Cardiac muscle cell (in vitro differentiated cells and primary cell): ENCODE measurements at regions not wholly inside any gene's neighbourhood (a gene's known extent, or its start where the extent isn't known, plus 50 kb on each side); places are given as distances from the start of the nearest gene placed in this dataset.
A peak's percentile ranks its signal among the peaks of the same experiment; 100 is the strongest.
"Not testable (repeated sequence)": the region's sequence is repeated elsewhere in the genome, so short reads cannot be mapped to it uniquely, and the experiment has no call there.

Experiments
- DNase-seq, 2 donors: peaks; one replicate each; pipeline versions ENCODE4 v3.0.0 to v3.0.0-alpha.2; 2010 to 2017; ENCODE audit warnings: low read depth in 1 of 2, low spot score in 1 of 2
- H3K27ac ChIP-seq: fragments of 200-600 bp; sonication (generic); 2 replicates; pipeline ENCODE4 v1.5.1; 2016
- H3K27me3 ChIP-seq: fragments of 200-600 bp; sonication (generic); 2 replicates; pipeline ENCODE4 v1.6.0; 2016; ENCODE audit warnings: control low read depth
- H3K36me3 ChIP-seq: fragments of 200-600 bp; sonication (generic); 2 replicates; pipeline ENCODE4 v1.5.1; 2016; ENCODE audit warnings: control low read depth
- H3K4me1 ChIP-seq: fragments of 200-600 bp; sonication (generic); 2 replicates; pipeline ENCODE4 v1.8.1; 2017; ENCODE audit warnings: low read depth, mild to moderate bottlenecking, mixed run types
- H3K4me3 ChIP-seq: fragments of 200-600 bp; sonication (generic); 2 replicates; pipeline ENCODE4 v1.5.1; 2016; ENCODE audit warnings: mild to moderate bottlenecking
- H3K9me3 ChIP-seq: fragments of 200-600 bp; sonication (generic); 2 replicates; pipeline ENCODE4 v1.5.1; 2017; ENCODE audit warnings: low read depth, mild to moderate bottlenecking, control low read depth
- TF ChIP-seq, protein P1 (sequence below): IDR thresholded peaks from 2 replicates; pipeline ENCODE4 v1.5.1; 2012; ENCODE audit warnings: low read depth, mild to moderate bottlenecking, low read length

DNA sequence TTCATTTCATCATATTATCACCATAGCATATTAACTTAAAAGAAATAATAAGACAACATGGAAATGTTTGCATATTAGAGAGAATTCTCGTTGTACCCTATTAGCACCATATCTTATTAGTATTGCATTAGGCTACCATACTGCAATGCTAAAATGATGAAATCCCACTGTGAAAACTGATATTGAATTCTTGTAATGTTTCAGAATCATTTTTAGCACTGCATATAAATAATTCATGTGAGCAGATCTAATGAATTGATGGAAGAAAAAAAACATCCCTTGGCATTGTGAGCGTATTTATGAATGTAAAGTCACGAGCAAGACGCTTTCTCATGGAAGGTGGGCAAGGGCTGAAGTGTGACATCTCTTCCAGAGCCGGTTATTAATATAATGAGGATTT, 257.1 kb upstream of the PTBP2 start:
- H3K36me3 ChIP-seq: no peaks in the 10 kb centered on the region
- no peaks in the 10 kb centered on the region for H3K9me3 ChIP-seq
- no peaks in the 10 kb centered on the region for H3K27me3 ChIP-seq
- no peaks in the 10 kb centered on the region for H3K4me1 ChIP-seq
- TF ChIP-seq, protein P1, sequence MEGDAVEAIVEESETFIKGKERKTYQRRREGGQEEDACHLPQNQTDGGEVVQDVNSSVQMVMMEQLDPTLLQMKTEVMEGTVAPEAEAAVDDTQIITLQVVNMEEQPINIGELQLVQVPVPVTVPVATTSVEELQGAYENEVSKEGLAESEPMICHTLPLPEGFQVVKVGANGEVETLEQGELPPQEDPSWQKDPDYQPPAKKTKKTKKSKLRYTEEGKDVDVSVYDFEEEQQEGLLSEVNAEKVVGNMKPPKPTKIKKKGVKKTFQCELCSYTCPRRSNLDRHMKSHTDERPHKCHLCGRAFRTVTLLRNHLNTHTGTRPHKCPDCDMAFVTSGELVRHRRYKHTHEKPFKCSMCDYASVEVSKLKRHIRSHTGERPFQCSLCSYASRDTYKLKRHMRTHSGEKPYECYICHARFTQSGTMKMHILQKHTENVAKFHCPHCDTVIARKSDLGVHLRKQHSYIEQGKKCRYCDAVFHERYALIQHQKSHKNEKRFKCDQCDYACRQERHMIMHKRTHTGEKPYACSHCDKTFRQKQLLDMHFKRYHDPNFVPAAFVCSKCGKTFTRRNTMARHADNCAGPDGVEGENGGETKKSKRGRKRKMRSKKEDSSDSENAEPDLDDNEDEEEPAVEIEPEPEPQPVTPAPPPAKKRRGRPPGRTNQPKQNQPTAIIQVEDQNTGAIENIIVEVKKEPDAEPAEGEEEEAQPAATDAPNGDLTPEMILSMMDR: no peak
- no peak for DNase-seq
- no peak overlapping the region for H3K4me3 ChIP-seq
- H3K27ac ChIP-seq: no peak overlapping the region

DNA sequence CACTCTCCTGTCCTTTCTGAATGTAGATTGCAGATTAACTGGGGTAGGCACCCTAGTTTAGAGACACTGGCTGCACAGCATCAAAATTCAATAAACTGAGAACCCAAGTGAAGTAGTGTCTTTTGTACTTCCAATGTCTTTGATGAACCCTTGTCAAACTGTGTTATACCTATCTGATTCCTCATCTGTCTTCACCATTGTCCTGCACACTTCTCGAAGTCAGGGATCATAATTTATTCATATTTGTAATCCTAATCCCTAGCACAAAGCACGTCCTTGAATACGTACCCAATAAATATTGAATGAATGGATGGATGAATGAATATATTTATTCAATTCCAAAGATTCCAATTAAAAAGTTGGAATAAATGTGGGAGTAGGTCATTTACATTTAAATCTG, 256.6 kb upstream of the PTBP2 start:
- Histone ChIP-seq H3K4me3 (no peak overlapping the region), H3K27me3 (no peaks in the 10 kb centered on the region), H3K4me1 (no peaks in the 10 kb centered on the region), H3K36me3 (no peaks in the 10 kb centered on the region), H3K27ac (no peak overlapping the region), H3K9me3 (no peaks in the 10 kb centered on the region)
- TF ChIP-seq, protein P1: no peak
- DNase-seq: no peak

DNA sequence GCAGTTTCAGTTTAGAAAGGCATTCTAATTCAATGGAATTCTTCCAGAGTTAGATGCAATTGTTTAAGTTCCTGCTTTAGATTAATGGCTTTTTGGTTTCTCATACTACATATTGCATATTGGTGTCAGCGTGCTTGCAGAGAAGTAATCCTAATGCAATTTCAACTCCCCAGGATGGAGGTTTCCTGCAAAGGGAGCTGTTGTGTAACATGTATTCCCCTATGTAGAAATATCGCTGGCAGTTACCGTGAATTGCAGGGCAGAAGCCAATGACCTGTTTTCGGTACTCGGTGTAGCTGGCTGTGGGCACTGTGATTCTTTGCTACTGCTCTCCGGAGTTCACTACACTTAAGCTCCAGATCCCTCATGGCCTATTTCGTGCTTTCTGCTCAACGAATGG, 256.1 kb upstream of the PTBP2 start:
- H3K4me1 ChIP-seq: no peaks in the 10 kb centered on the region

DNA sequence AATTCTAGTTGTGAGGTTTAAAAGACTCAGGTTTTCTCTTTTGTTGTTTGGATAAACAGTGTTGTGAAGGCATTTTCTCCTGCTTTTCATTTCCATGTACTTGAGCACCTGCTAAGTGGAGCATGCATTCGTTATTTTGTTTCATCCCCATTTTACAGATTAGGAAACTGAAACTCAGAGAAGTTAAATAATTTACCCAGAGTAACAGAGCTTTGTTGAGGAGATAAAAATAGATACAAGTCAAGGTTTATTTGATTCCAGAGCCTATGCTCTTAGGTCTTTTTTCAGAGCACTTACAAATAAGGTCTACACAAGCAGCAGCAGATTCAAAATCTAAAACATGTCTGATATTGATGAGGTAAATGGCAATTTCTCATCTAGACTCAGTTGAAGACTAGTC, 254.7 kb upstream of the PTBP2 start:
- H3K27me3 ChIP-seq: no peaks in the 10 kb centered on the region
- H3K4me1 ChIP-seq: no peaks in the 10 kb centered on the region
- H3K36me3 ChIP-seq: no peaks in the 10 kb centered on the region
- no peak for DNase-seq
- TF ChIP-seq, protein P1: no peak
- no peak overlapping the region for H3K4me3 ChIP-seq
- no peak overlapping the region for H3K27ac ChIP-seq
- H3K9me3 ChIP-seq: no peaks in the 10 kb centered on the region

More for the DNA sequence above, 256.1 kb upstream of the PTBP2 start:
- no peak overlapping the region for H3K4me3 ChIP-seq
- DNase-seq: peak in 1 of 2 donors; percentile 72
- no peaks in the 10 kb centered on the region for H3K27me3 ChIP-seq
- H3K27ac ChIP-seq: no peak overlapping the region
- H3K9me3 ChIP-seq: no peaks in the 10 kb centered on the region
- no peaks in the 10 kb centered on the region for H3K36me3 ChIP-seq
- TF ChIP-seq, protein P1: no peak

DNA sequence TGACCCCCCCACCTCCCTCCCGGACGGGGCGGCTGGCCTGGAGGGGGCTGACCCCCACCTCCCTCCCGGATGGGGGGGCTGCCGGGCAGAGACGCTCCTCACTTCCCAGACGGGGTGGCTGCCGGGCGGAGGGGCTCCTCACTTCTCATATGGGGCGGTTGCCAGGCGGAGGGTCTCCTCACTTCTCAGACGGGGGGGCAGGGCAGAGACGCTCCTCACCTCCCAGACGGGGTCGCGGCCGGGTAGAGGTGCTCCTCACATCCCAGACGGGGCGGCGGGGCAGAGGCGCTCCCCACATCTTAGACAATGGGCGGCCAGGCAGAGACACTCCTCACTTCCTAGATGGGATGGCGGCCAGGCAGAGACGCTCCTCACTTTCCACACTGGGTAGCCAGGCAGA, 251.9 kb upstream of the PTBP2 start:
- not testable (repeated sequence) for H3K9me3 ChIP-seq, H3K4me3 ChIP-seq, H3K36me3 ChIP-seq, H3K27ac ChIP-seq, DNase-seq, H3K4me1 ChIP-seq
- peaks cover 10% of the 10 kb centered on the region for H3K27me3 ChIP-seq

DNA sequence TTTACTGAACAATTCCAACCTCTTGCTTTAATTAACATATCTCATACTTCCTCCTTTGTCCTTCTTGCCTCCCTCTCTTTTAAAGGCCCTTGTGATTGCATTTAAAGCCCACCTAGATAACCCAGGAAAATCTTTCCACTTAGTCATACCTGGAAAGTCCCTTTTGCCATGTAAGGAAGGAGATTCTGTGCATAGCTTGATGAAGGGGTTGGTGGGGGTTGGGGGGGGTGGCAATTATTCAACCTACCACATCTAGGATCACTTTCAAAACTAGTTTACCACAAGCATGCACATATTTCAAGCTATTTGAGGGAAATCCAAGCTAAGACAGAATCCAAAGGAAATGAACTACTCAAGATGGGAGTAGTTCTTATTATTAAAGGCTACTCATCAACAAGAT, 249.1 kb upstream of the PTBP2 start:
- Histone ChIP-seq H3K4me1 (no peaks in the 10 kb centered on the region), H3K27me3 (peaks cover 26% of the 10 kb centered on the region), H3K36me3 (no peaks in the 10 kb centered on the region), H3K4me3 (no peak overlapping the region), H3K27ac (no peak overlapping the region), H3K9me3 (no peaks in the 10 kb centered on the region)
- TF ChIP-seq, protein P1: no peak
- DNase-seq: peak in 1 of 2 donors; percentile 41
